ENCODE measurements at regions not wholly inside any gene's neighbourhood (a gene's known extent, or its start where the extent isn't known, plus 50 kb on each side); places are given as distances from the start of the nearest gene placed in this dataset.
"Not testable (repeated sequence)": the region's sequence is repeated elsewhere in the genome, so short reads cannot be mapped to it uniquely, and the experiment has no call there.

DNA sequence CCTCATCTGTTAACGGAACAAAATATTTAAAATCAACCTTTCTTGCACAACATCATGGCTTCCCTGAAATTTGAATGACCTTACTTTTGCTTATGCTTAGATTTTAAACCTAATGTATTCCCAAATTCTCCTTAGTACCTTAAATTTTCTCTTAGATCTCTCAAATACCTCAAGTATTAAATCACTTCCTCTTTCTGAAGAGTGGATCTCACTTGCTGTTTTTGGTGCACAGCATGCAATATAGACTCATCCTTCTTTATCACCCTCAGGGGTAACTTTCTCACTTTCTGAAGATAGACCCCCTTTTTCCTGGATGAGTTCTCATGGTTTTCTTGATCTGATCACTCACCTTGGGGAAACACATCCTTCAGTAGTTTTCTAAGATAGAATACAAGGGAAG, 871.7 kb downstream of the DACH1 start:
- DNase-seq: no peak

DNA sequence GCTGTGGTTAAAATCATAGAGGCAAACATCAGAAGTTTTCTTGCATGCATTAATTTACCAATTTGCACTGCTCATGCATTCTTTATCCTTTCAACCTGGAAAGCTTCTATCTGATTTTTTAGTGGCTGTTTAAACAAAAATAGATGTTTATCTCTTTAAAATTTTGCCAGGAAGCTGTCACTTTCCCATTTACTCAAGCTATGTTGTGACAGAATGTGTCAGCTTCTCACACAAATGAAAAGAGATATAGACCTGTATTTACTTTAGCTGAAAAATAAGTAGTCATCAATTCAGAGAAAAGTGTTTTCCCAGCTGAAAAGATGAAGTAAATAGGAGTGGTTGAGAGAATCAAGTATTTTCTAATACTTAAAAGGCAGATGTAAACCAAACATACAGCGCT, 872.8 kb downstream of the DACH1 start:
- DNase-seq: no peak

DNA sequence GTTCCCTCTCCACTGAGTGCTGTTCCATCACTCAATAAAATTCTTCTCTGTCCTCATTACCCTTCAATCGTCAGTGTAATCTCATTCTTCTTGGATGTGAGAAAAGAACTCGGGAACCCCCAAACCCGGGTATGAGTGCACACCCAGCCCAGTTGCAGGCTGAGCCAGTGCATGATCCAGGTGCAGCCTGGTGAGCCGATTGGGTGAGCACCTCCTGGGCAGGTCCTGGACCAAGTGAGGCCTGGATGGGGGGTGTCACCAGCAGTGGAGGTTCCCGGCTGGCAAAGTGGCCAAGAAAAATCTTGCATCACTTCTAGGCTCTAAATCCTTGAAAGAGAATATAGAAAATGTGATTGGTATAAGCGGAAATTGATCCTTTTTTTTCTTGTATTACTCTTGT, 878.8 kb upstream of the KLHL1 start:
- no peak for DNase-seq

DNA sequence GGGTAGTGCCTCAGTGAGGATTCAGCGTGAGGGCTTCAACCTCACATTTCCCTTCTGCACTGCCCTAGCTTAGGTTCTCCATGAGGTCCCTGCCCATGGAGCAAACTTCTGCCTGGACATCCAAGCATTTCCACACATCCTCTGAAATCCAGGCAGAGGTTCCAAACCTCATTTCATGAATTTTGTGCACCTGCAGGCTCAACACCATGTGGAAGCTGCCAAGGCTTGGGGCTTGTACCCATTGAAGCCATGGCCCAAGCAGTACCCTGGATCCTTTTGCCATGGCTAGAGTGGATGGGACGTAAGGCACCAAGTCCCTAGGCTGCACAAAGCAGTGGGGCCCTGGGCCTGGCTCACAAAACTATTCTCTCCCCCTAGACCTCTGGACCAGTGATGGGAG, 877.1 kb upstream of the KLHL1 start:
- no peak for DNase-seq

DNA sequence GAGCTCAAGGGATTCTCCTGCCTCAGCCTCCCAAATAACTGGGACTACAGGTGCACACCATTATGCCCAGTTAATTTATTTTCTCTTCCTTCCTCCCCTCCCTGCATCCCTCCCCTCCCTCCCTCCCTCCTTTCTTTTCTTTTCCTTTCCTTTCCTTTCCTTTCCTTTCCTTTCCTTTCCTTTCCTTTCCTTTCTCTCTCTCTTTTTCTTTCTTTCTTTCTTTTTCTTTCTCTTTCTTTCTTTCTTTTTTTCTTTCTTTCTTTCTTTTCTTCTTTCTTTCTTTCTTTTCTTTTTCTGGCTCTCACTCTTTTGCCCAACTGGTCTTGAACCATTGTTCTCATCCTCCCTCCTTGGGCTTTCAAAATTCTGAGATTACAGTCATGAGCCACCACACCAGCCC, 873.0 kb upstream of the KLHL1 start:
- DNase-seq: not testable (repeated sequence)

DNA sequence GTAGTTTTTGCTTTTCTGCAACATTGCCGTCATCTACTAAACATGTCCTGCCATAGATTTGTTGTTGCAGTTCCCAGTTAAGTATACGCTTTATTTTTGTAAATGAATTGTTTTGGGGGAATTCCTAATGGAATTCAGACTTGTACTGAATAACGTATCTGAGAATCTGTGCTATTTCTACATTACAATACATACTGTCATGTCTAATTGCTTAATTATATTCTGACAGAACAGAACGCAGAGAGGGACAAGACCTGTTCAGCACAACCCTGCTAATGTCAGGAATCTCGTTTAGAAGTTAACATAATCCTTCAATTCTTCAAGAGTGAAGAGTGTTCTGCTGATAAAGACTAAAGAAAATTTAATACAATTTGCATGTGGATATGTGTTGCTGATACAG, 861.1 kb upstream of the KLHL1 start:
- DNase-seq: no peak

DNA sequence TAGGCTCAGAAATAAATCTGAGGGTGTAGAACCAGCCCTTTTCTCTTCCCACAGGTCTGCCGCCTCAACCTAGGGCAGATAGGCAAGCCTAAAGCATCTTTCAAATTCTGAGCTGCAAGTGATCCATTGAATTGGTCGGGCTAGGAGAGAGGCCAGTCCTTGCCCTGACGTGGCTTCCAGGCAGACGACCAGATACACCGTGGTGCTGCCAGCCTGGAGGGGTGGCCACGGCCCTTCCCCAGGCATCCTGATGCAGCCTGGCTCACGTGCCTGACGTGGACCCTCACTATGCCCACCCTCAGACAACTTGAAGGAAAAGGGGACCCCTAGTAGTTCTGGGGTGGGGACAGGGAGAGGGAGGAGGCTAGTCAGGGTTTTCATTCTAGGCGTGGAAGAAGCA, 859.3 kb upstream of the KLHL1 start:
- DNase-seq: no peak

DNA sequence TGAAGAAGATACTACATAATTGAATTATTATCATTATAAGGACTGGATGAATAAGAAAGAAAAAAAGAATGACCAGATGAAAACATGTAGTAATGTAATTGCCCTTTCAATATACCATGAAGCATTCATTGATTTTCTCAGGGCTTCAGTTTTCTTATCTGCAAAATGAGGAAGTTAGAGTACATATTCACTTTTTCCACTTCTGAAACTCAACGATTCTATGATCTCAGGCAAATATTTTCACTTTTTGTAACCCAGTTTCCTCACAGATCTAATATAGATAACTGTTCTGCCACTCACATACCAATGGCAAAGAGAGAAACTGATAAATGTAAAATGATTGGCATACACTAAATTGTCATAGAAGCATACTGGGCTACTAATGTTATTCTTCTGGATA, 856.6 kb upstream of the KLHL1 start:
- no peak for DNase-seq

DNA sequence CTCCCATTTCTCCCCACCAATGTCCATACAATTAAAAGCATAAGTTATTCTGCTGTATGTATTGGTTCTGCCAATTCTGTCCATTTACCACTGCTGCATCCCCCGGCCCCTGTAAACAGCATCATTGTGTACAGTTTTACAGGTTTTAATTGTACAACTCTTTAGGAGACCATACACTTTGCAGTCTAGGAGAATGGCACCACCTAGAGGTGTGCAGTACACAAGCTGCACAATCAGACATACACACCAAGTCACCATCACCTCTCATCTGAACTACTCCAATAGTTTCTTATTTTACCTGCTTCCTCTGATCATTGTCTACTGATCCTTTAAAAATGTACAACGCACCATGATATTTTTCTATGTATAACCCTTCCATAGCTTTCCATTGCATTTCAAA, 855.9 kb upstream of the KLHL1 start:
- DNase-seq: no peak

DNA sequence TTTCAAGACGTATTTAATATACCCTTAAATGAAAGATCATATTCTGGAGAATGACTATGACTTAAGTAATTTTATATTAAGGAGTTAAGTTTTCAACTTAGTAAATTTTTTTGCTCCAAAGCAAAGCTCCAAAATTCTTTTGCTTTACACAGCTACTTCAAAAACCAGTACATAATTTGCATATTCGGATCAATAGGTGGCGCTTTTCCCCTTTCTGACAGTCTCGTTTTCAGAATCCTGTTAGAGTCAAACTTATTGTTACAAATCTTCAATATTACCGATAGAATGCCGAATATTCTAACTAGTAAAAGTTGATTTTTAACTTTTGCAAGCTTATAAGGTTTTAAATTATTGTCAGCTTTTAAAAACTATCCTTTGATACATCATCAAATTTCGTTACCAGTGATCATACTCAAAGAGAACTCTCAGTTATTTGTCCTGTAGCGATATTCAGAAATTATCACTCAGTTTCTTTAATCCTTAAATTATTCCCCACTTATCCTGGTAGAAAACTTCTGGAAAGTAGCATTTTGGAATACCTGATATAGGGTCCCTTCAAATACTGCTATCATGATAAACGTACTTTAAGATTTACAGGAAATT, 852.7 kb upstream of the KLHL1 start:
- peak; percentile 27 to 50 for DNase-seq

DNA sequence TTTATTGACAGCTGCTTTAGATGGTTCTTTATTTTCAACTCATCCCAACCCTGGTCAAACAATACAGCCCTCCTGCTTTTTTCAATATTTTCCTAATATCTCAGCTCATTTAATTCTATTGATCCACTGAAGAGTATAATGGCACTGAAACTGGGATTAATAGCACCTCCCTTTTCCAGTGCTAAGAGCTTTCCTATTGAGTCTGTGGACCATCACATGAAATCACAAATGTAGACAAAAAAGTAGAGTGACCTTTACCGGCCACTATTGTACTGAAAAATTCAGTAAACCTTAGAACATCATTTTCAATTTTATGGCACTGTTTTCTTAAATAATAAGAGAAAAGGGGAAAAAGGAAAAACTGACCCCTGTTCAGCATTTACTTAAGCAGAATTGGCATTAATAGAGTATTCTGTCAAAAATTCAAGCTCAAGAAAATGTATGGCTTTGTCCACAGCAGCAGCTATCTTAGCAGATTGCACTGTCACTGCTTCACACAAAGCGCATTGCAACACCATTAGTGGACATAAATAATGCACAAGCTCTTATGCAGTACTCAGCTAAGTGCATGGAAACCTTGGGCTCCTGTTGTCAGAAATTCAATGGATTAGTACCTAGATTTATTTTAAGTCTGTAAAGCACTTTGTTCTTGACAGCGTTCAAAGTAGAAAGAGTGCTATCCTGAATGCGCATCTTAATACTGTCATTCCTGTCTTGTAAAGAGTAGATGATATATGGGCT, 851.0 kb upstream of the KLHL1 start:
- no peak for DNase-seq

DNA sequence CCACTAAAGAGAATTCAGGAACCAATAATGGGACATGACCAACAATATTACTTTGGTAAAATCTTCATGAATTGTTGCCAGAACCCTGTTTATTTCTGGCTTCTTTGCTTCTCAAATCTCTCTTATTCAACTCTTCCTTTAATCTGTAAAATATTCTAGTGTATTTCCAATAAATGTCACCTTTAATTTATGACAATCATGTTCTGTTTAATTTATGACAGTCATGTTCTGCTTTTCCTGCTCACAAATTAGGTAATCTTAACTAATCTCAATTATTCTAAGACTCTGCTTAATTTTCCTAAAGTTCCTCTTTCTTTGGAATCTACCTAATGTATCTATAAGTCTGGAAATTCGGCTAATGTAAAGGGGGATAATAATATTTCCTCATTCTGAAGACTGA, 847.6 kb upstream of the KLHL1 start:
- DNase-seq: no peak

DNA sequence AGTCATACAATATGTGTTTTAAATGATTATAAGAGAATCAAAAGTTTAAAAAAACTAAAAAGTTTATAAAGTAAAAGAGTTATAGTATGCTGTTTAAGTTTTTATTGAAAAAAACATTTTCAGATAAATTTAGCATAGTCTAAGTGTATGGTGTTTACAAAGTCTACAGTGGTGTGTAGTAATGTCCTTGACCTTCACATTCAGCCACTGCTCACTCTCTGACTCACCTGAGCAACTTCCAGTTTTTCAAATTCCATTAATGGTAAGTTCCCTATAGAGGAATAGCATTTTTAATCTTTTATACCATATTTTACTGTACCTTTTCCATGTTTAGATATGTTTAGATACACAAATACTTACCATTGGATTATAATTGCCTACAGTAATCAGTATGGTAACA, 842.4 kb upstream of the KLHL1 start:
- no peak for DNase-seq

DNA sequence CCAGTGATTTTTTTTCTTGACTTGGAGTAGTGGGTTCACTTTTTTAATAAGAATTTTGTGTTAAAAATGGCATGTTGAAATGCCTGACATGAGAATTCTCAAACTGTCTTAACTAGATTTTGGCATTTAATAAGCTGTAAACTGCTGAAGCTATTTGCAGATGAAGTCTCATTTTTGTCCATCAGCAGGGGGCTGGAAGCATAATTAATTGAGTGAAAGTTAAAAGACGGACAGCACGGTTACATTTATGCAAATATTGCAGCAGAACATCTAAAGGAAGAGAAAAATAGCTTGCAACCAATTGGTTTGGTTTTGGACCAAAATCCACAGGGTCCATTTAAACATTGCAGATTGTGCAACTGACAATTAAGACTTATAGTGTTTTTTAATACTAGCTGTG, 837.3 kb upstream of the KLHL1 start:
- DNase-seq: no peak

DNA sequence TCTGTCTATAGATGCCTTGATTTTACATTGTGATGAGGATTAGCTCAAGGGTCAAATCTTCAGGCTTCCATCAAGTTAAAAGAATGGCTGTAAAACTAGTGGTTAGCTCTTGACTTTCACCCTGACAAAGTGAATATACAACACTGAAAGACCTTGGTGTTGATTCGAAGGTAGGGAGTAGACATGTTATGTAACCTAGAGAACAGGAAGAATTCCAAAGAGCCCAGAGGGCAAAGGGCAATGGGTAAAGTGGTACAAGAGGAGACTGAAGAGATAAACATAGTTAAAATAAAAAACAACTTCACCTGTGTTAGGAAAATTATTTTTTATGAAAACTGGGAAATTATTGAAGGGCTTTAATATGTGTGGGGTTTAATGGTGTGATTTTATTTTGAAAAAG, 833.2 kb upstream of the KLHL1 start:
- DNase-seq: no peak

DNA sequence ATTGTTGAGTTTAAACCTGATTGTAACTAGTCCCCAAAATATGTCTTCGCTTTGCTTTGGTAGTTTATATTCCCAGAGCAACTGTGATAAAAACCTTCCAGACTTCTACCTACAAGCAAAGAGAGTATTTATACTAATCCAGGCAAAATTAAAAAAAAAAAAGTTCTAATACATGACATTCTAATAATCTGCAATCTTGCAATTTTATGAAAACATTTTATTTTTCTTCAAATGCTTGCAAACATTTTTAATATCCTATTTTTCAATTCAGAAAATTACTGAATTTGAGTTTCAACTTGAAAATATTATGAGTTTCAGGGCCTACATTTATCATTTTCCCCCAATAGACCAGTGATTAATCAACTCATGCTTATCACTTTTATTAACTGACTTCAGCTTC, 830.2 kb upstream of the KLHL1 start:
- DNase-seq: no peak

DNA sequence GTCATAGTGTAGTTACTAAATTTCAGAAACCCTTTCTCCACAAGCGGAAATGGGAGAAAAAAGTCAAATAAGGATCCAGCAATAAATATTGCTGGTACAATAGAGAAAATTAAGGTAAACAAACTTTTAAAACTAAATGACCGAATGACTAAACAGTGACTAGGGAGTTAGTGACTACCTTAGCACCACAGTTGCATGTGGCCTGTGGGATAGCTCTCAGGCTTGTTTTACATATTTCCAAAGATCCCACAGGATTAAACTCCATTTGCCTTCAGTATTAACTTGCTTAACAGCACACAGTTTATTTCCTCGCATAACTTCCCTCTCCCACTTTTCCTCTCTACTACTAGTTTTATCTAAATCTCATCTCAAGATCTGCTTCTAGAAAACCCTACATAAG, 824.3 kb upstream of the KLHL1 start:
- DNase-seq: no peak

DNA sequence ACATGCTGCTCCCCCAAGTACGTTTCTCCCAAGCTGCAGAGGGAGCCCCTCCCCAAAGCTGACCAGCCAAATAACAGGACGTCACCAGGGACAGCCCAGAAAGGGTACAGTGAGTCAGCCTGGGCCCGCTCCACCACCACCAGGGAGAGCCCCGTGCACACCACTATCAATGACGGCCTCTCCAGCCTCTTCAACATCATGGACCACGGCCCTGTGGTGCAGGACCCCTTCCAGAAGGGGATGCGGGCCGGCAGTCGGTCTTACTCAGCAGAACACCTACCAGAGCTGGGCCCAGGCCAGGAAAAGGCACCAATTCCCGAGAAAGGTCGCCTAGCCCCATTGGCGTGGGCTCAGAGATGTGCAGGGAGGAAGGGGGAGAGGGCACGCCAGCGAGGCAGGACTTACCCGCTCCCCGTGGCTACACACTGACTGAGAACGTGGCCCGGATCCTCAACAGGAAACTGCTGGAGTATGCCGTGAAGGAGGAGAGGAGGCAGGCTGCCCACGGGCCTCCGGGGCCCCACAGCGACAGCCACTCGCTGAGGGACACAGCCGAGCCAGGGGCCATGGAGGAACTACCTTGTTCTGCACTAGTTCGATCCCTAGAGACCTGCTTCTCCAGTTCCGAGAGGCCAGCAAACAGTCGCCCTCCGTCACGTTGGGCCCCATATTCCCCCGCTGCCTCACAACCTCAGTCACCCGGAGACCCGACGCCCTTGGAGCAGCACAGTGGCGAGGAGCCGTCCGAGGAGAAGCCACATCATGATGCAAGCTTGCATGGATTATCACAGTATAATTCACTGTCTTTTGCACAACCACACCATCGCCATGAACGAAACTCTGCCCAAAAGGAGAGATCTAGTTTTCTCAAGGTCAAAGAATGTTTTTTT, 815.9 kb upstream of the KLHL1 start:
- no peak for DNase-seq

DNA sequence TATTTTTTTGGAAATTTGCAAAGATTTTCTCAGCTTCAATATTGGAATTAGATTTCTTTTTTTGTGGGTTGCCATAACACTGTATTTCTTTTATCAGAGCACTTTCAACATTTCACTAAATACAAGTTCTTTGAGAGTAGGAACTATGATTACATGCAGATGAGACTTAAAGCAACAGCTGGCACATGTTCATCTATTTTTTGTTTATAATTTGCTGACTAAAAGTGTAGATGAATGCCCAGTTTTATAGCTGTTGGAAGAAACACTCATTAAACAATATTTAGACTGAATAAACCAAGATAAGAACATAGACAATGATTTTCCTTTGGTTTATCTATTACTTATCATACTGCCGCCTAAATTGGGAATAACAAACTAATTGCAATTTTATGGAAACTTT, 803.0 kb upstream of the KLHL1 start:
- DNase-seq: peak; percentile 40 to 43

DNA sequence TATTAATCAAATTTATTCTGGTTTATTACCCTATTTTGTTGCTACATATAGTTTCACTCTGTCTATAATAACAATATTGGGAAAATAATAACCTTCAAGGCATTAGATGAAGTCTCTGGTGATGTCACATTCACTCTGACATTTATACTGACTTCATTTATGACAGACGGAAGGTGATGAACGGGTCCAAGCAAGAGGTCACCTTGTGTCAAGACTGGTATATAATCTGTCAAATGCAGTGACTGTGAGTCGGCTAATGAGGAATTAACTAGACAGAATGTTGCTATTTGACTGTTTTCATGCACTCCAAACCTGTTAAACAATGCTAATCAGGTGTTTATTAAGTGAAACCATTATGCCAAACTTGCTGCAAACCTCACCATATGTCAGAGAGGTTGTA, 800.5 kb upstream of the KLHL1 start:
- no peak for DNase-seq

DNA sequence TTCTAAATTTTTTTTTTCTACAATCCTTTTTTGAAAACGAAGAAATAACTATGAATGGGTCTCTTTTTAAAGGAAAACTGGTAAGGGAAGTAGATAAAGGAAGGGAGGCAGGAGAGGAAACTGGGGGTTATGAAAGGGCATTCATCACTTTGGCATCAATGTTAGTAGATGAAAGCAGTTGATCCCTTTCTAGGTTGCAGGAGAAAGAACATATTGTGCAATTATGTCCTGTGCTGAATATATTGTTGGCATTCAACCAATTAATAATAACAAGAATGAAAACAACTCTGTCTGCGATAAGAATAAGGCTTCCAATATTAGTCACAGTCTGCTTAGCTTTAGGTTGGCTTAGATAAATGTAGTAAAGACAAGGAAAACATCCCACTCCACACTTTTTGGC, 796.8 kb upstream of the KLHL1 start:
- DNase-seq: no peak

DNA sequence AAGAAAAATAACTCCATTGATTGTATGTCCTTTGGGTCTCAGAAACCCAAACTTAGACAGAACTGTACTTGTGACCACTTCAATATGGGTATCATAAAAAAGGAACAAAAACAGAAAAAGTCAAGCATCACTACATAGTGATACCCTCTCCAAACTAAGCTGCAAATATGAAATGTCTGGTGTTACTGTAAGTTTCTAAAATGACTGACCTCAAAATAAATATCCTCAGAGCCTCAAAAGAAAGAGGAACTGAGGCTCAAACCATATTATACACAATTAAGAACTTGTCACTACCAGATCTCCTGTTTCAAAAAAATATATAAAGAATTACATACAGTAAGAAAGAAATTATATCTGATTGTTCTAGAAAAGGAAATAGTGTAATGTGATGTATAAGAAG, 787.9 kb upstream of the KLHL1 start:
- no peak for DNase-seq

DNA sequence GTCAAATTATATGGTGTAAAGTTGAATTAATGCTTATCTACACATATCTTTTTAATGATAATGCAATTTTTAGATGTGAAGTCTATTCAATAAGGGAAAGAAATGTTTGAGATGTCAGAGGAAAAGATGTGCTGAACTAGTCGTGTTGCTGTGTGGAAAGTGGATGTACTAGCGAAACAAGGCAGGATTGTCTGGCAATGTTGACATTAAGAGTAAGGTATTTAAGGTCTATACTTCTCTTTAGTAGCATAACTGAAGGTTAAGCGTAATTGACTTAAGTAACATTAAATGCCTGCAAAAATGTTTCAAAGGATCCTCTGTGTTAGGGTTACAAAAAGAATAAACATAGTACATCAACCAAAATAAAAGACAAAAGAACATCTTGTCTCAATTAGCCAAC, 787.3 kb upstream of the KLHL1 start:
- no peak for DNase-seq

Measured in right lung (tissue), 2 donors.